Trophoblast cell (in vitro differentiated cells and primary cell): ENCODE measurements at regions not wholly inside any gene's neighbourhood (a gene's known extent, or its start where the extent isn't known, plus 50 kb on each side); places are given as distances from the start of the nearest gene placed in this dataset.

ENCODE experiments used
- DNase-seq, 2 donors: peaks; one replicate each; pipeline ENCODE4 v3.0.0-alpha.2; 2016
- H2AFZ ChIP-seq: 2 replicates; pipeline ENCODE4 v1.6.1; 2013; ENCODE audit warnings: low read length, moderate library complexity, mild to moderate bottlenecking; ENCODE audit not compliant: insufficient read depth, poor library complexity
- H2AK5ac ChIP-seq: 2 replicates; pipeline ENCODE4 v1.6.1; 2013; ENCODE audit warnings: mild to moderate bottlenecking, low read length
- H2BK120ac ChIP-seq: 2 replicates; pipeline ENCODE4 v1.6.1; 2013; ENCODE audit warnings: low read length, mild to moderate bottlenecking, moderate library complexity; ENCODE audit not compliant: insufficient read depth, poor library complexity
- H2BK12ac ChIP-seq: 2 replicates; pipeline ENCODE4 v1.6.1; 2013; ENCODE audit warnings: mild to moderate bottlenecking, low read length, moderate library complexity
- H2BK5ac ChIP-seq: 2 replicates; pipeline ENCODE4 v1.6.1; 2013; ENCODE audit warnings: low read length, low read depth, moderate library complexity, mild to moderate bottlenecking; ENCODE audit not compliant: poor library complexity
- H3K14ac ChIP-seq: 2 replicates; pipeline ENCODE4 v1.6.1; 2013; ENCODE audit warnings: mild to moderate bottlenecking, low read length
- H3K18ac ChIP-seq: 2 replicates; pipeline ENCODE4 v1.6.1; 2013; ENCODE audit warnings: mild to moderate bottlenecking, low read length
- H3K23ac ChIP-seq: 2 replicates; pipeline ENCODE4 v1.6.1; 2013; ENCODE audit warnings: low read length
- H3K27ac ChIP-seq: 2 replicates; pipeline ENCODE4 v1.5.1; 2013; ENCODE audit warnings: low read depth, mild to moderate bottlenecking, inconsistent platforms, low read length, moderate library complexity
- H3K27me3 ChIP-seq: 2 replicates; pipeline ENCODE4 v1.6.1; 2013; ENCODE audit warnings: inconsistent platforms, mild to moderate bottlenecking, low read length, moderate library complexity; ENCODE audit not compliant: insufficient read depth
- H3K36me3 ChIP-seq, 2 experiments: 1 replicate in 1 of 2; 2 replicates in 1 of 2; pipeline ENCODE4 v1.6.1; 2013; ENCODE audit warnings: low read length in 2 of 2, mild to moderate bottlenecking in 2 of 2, moderate library complexity in 1 of 2; ENCODE audit not compliant: insufficient read depth in 2 of 2, control insufficient read depth in 1 of 2
- H3K4ac ChIP-seq: 2 replicates; pipeline ENCODE4 v1.6.1; 2013; ENCODE audit warnings: low read depth, mild to moderate bottlenecking, low read length, moderate library complexity
- H3K4me1 ChIP-seq, 2 experiments: 1 replicate in 1 of 2; 2 replicates in 1 of 2; pipeline ENCODE4 v1.6.1; 2013; ENCODE audit warnings: low read length in 2 of 2, mild to moderate bottlenecking in 2 of 2, moderate library complexity in 1 of 2; ENCODE audit not compliant: insufficient read depth in 2 of 2, control insufficient read depth in 1 of 2
- H3K4me2 ChIP-seq: 2 replicates; pipeline ENCODE4 v1.6.1; 2013; ENCODE audit warnings: inconsistent platforms, mild to moderate bottlenecking, low read length, moderate library complexity
- H3K4me3 ChIP-seq: 2 replicates; pipeline ENCODE4 v1.5.1; 2013; ENCODE audit warnings: mild to moderate bottlenecking, low read depth, low read length, inconsistent platforms
- H3K79me1 ChIP-seq: one replicate; pipeline ENCODE4 v1.6.1; 2013; ENCODE audit warnings: low read length
- H3K79me2 ChIP-seq: 2 replicates; pipeline ENCODE4 v1.6.1; 2013; ENCODE audit warnings: low read length, mild to moderate bottlenecking; ENCODE audit not compliant: control insufficient read depth, insufficient read depth, poor library complexity
- H3K9ac ChIP-seq: 2 replicates; pipeline ENCODE4 v1.6.1; 2013; ENCODE audit warnings: mild to moderate bottlenecking, low read length
- H3K9me3 ChIP-seq: 2 replicates; pipeline ENCODE4 v1.6.1; 2013; ENCODE audit warnings: low read depth, mild to moderate bottlenecking, control low read depth, inconsistent platforms, low read length; ENCODE audit not compliant: insufficient read depth
- H4K12ac ChIP-seq: 2 replicates; pipeline ENCODE4 v1.6.1; 2013; ENCODE audit warnings: low read depth, mild to moderate bottlenecking, low read length, moderate library complexity
- H4K8ac ChIP-seq: 2 replicates; pipeline ENCODE4 v1.6.1; 2013; ENCODE audit warnings: low read depth, mild to moderate bottlenecking, low read length, moderate library complexity
- H4K91ac ChIP-seq: one replicate; pipeline ENCODE4 v1.6.1; 2013; ENCODE audit warnings: low read depth, mild to moderate bottlenecking, low read length, moderate library complexity
- WGBS: extraction: QIAGEN DNeasy Blood & Tissue Kit; methylation state at CpG from one replicate; pipeline ENCODE4 v1.1.7; 2013; ENCODE audit warnings: missing lambda C conversion rate; ENCODE audit not compliant: insufficient read length, insufficient coverage; ENCODE audit errors: extremely low coverage; 5-methylcytosine and 5-hydroxymethylcytosine counted together

DNA sequence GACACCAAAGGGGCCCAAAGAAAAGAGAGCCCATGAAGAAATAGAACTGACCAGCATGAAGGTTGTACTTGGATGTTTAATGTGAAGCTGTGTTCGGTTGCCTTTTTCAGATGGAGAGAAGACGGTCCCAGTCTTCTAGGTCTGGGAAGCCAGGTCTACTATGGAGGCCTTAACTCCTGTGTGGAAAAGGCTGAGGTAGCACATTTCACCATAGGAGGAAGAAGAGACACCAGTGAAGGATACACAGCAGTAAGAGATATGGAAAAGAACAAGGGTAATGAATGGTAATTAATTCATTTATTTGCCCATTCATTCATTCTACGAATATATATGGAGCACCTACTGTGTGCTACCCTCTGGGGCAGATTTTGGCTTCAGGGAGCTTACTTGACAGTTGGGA lies 151.6 kb upstream of the PLEKHG7 start:
- Histone ChIP-seq H3K27me3 (no peaks in the 10 kb centered on the region), H2BK12ac (peak overlapping the region; percentile 42), H3K9me3 (no peaks in the 10 kb centered on the region), H2AFZ (no peak overlapping the region), H3K4me2 (no peak overlapping the region), H3K9ac (no peak overlapping the region), H4K8ac (no peak overlapping the region), H4K91ac (no peak overlapping the region), H2AK5ac (no peak overlapping the region), H3K14ac (no peak overlapping the region), H3K79me2 (no peaks in the 10 kb centered on the region), H2BK120ac (no peak overlapping the region), H2BK5ac (no peak overlapping the region), H3K4ac (no peak overlapping the region), H3K18ac (no peak overlapping the region), H4K12ac (no peak overlapping the region), H3K36me3 (no peaks in the 10 kb centered on the region), H3K27ac (no peak overlapping the region), H3K4me3 (no peak overlapping the region), H3K4me1 (peaks cover 9 to 16% of the 10 kb centered on the region in 2 experiments), H3K23ac (no peak overlapping the region), H3K79me1 (peaks cover 13% of the 10 kb centered on the region)
- no peak for DNase-seq
- WGBS, result no CpG with 5 or more reads among the region's 3 CpGs

DNA sequence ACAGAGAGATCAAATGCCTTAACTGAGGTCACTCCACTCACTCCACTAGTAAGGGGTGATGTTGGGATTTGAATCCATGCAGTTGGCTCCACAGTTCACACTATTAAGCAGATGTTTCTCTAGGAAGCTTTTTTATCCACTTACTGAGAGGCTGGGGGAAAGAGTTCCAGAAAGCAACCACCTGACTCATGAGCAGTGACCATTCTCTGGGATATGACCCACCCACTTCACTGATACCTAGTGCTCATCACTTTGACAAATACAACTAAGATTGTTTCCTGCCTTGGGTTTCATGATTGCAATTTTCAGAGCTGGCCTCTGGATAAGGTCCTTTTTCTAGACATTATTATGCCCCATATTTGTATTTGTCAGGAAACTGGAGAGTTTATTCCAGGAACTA lies 152.1 kb upstream of the PLEKHG7 start:
- H3K4ac ChIP-seq, result no peak overlapping the region

DNA sequence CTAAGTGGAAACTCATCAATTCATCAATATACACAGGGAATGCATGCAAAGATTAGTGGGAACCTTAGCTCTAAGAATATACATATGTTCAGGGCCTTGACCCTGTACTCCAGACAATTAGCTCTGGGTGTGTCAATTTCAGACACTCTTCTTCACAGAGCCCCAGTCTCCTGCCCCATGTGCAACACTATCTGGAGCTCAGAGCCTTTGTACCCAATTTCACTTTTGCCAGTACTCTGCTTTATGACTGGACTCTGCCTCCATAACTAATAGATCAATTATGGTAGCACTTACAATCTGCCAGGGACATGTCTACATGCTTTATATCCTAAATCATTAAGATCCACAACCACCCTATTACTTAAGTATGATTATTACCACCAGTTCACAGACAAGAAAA lies 152.5 kb upstream of the PLEKHG7 start:
- H2BK120ac ChIP-seq, result no peak overlapping the region
- H3K23ac ChIP-seq, result no peak overlapping the region
- no peak overlapping the region for H4K8ac ChIP-seq
- no peaks in the 10 kb centered on the region for H3K79me2 ChIP-seq
- no peak for DNase-seq
- no peak overlapping the region for H4K12ac ChIP-seq
- H3K9ac ChIP-seq, result no peak overlapping the region
- H2AK5ac ChIP-seq, result no peak overlapping the region
- no peaks in the 10 kb centered on the region for H3K36me3 ChIP-seq
- no peak overlapping the region for H2BK5ac ChIP-seq
- peaks cover 9 to 16% of the 10 kb centered on the region in 2 experiments for H3K4me1 ChIP-seq
- H4K91ac ChIP-seq, result no peak overlapping the region
- no peak overlapping the region for H3K18ac ChIP-seq
- H3K14ac ChIP-seq, result no peak overlapping the region
- no peaks in the 10 kb centered on the region for H3K27me3 ChIP-seq
- peaks cover 12% of the 10 kb centered on the region for H3K79me1 ChIP-seq
- no peak overlapping the region for H3K4ac ChIP-seq
- no peak overlapping the region for H3K4me3 ChIP-seq
- H2BK12ac ChIP-seq, result no peak overlapping the region
- no peak overlapping the region for H3K27ac ChIP-seq
- no peaks in the 10 kb centered on the region for H3K9me3 ChIP-seq
- no peak overlapping the region for H2AFZ ChIP-seq
- no peak overlapping the region for H3K4me2 ChIP-seq

More for the DNA sequence above, 152.1 kb upstream of the PLEKHG7 start:
- no peak overlapping the region for H2AK5ac ChIP-seq
- H3K18ac ChIP-seq, result no peak overlapping the region
- peaks cover 9 to 16% of the 10 kb centered on the region in 2 experiments for H3K4me1 ChIP-seq
- H3K79me2 ChIP-seq, result no peaks in the 10 kb centered on the region
- peaks cover 13% of the 10 kb centered on the region for H3K79me1 ChIP-seq
- H2AFZ ChIP-seq, result no peak overlapping the region
- no peak overlapping the region for H3K4me3 ChIP-seq
- peak overlapping the region; percentile 2 for H2BK12ac ChIP-seq
- H3K9ac ChIP-seq, result no peak overlapping the region
- no peak overlapping the region for H3K23ac ChIP-seq
- no peak overlapping the region for H4K12ac ChIP-seq
- no peak overlapping the region for H2BK120ac ChIP-seq
- DNase-seq, result no peak
- no peak overlapping the region for H4K8ac ChIP-seq
- H2BK5ac ChIP-seq, result no peak overlapping the region
- H3K27me3 ChIP-seq, result no peaks in the 10 kb centered on the region
- no peak overlapping the region for H4K91ac ChIP-seq
- H3K4me2 ChIP-seq, result no peak overlapping the region
- H3K36me3 ChIP-seq, result no peaks in the 10 kb centered on the region
- no peak overlapping the region for H3K14ac ChIP-seq
- H3K27ac ChIP-seq, result no peak overlapping the region
- H3K9me3 ChIP-seq, result no peaks in the 10 kb centered on the region

DNA sequence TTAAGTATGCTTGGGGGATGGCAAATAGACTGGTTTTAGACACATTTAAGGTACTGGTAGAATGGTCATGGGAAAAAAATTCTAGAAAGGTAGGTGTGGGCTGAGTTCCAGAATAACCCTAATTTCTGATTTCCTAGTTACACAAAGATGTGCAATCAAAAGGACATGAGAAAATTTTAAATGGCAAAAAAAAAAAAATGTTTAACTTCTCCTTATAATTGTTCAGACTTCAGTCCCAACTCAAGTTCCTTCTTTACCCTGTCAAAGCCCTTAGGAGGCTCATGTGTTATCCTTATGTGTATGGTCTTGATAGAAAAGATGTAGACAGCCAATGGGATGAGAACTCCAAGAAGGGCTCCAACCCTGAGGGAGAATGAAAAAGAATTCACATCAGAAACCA lies 153.3 kb upstream of the PLEKHG7 start:
- DNase-seq, result peak; percentile 19 to 64
- no peak overlapping the region for H3K9ac ChIP-seq
- H3K18ac ChIP-seq, result no peak overlapping the region
- H3K27me3 ChIP-seq, result no peaks in the 10 kb centered on the region
- H4K8ac ChIP-seq, result no peak overlapping the region
- H3K79me2 ChIP-seq, result no peaks in the 10 kb centered on the region
- H3K23ac ChIP-seq, result no peak overlapping the region
- H2BK5ac ChIP-seq, result no peak overlapping the region
- H2BK12ac ChIP-seq, result no peak overlapping the region
- peaks cover 11 to 18% of the 10 kb centered on the region in 2 experiments for H3K4me1 ChIP-seq
- no peak overlapping the region for H3K4ac ChIP-seq
- H2AK5ac ChIP-seq, result no peak overlapping the region
- no peaks in the 10 kb centered on the region for H3K9me3 ChIP-seq
- no peak overlapping the region for H3K4me3 ChIP-seq
- H3K36me3 ChIP-seq, result no peaks in the 10 kb centered on the region
- H3K14ac ChIP-seq, result no peak overlapping the region
- no peak overlapping the region for H4K12ac ChIP-seq
- peaks cover 15% of the 10 kb centered on the region for H3K79me1 ChIP-seq
- no peak overlapping the region for H3K27ac ChIP-seq
- no peak overlapping the region for H2AFZ ChIP-seq
- no peak overlapping the region for H2BK120ac ChIP-seq
- H4K91ac ChIP-seq, result no peak overlapping the region
- no peak overlapping the region for H3K4me2 ChIP-seq

DNA sequence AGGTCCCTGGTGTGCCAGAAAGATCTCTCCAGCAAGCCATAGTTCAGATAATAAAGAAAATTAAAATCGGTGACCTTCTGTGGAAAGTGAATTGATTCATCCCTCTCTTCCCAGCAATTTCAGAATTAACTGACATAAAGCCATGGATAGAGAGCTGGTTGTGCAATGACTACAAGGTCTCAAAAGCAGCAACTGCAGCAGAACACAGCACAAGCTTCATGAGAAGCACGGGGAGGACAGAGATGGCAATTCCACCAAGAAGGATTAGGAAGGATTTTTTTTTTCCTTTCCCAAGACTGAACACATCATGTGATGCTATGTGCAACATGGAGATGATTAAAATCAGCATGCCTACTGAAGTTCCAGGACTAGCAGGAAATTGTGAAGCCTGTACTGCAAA lies 154.9 kb upstream of the PLEKHG7 start:
- H3K4me2 ChIP-seq, result no peak overlapping the region
- H3K27me3 ChIP-seq, result no peaks in the 10 kb centered on the region
- H3K14ac ChIP-seq, result no peak overlapping the region
- H3K18ac ChIP-seq, result no peak overlapping the region
- H2AFZ ChIP-seq, result no peak overlapping the region
- peaks cover 14% of the 10 kb centered on the region for H3K79me1 ChIP-seq
- H3K27ac ChIP-seq, result no peak overlapping the region
- peaks cover 14 to 23% of the 10 kb centered on the region in 2 experiments for H3K4me1 ChIP-seq
- H3K9me3 ChIP-seq, result no peaks in the 10 kb centered on the region
- no peak overlapping the region for H4K12ac ChIP-seq
- WGBS, result no CpG with 5 or more reads among the region's 2 CpGs
- no peaks in the 10 kb centered on the region for H3K36me3 ChIP-seq
- no peak overlapping the region for H2BK12ac ChIP-seq
- H4K91ac ChIP-seq, result no peak overlapping the region
- H2BK5ac ChIP-seq, result no peak overlapping the region
- no peak overlapping the region for H2AK5ac ChIP-seq
- no peak for DNase-seq
- no peak overlapping the region for H4K8ac ChIP-seq
- H3K9ac ChIP-seq, result no peak overlapping the region
- H3K23ac ChIP-seq, result no peak overlapping the region
- peaks cover 2% of the 10 kb centered on the region for H3K79me2 ChIP-seq
- no peak overlapping the region for H3K4me3 ChIP-seq
- no peak overlapping the region for H3K4ac ChIP-seq
- no peak overlapping the region for H2BK120ac ChIP-seq
